ENCODE measurements at regions not wholly inside any gene's neighbourhood (a gene's known extent, or its start where the extent isn't known, plus 50 kb on each side); places are given as distances from the start of the nearest gene placed in this dataset.

DNA sequence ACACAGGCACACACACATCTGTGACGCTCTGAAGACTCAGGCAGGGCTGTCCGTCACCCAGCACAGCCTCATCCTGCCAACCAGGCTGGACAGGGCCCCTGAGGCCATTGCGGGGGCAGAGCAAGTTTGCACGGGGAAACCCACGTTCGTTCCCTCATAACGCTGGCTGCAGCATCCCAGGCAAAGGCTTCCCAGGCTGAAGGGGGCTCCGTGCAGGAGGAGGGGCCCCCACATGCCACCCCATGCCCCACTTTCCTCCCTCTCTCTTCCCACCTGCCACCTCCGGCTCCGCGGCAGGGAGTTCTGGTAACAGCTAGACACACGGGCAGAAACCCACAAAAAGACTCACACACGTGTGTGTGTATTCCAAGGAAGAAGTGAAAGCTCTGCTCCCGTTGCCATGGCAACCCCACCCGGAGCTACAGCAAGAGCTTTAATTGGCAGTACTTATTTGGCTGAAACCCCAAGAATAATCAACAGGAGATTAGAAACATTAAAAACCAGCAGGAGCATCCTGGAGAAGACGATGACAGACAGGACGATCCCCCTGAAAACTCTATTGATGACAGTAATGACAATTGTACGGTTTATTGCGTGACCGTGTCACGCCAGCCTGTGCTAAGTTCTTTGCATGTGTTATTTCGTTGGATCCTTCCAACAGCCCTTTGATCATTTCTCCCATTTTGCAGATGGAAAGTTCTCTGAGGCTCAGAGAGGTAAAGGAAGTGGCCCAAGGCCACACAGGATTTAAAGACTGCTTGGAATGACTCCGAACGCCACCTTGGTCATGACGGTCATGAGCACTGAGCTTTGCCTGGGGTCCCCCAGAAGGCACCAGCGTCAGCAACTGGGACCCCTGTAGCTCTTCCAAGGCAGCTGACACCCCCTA is 247.1 kb downstream of the NPHP4 start:
- Mint-ChIP-seq H3K9me3 (peaks cover 7% of the 10 kb centered on the region), H3K36me3 (peaks cover 6% of the 10 kb centered on the region), H3K27me3 (ENCODE audit: low read depth) (no peaks in the 10 kb centered on the region; the same call in 1 of the 2 replicates), H3K4me3 (no peak overlapping the region), H3K27ac (no peak overlapping the region), H3K4me1 (peaks cover 14% of the 10 kb centered on the region)
- TF ChIP-seq ATF1 (CRISPR knock-in tag; IDR thresholded peaks at IDR 0.05) = no peak
- no peak for TF ChIP-seq MLX (CRISPR knock-in tag; IDR thresholded peaks at IDR 0.05)
- no peak for TF ChIP-seq IRF2 (CRISPR knock-in tag; IDR thresholded peaks at IDR 0.05; ENCODE audit: borderline replicate concordance, low read depth)
- no peak for TF ChIP-seq ZSCAN18 (CRISPR knock-in tag; IDR thresholded peaks at IDR 0.05)
- no peak for TF ChIP-seq TEAD4 (CRISPR knock-in tag; IDR thresholded peaks at IDR 0.05)
- TF ChIP-seq ZNF138 (CRISPR knock-in tag; conservative IDR thresholded peaks at IDR 0.05) = no peak
- TF ChIP-seq, protein P1, sequence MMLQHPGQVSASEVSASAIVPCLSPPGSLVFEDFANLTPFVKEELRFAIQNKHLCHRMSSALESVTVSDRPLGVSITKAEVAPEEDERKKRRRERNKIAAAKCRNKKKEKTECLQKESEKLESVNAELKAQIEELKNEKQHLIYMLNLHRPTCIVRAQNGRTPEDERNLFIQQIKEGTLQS (CRISPR knock-in tag; conservative IDR thresholded peaks at IDR 0.05) = no peak
- TF ChIP-seq, protein P2, sequence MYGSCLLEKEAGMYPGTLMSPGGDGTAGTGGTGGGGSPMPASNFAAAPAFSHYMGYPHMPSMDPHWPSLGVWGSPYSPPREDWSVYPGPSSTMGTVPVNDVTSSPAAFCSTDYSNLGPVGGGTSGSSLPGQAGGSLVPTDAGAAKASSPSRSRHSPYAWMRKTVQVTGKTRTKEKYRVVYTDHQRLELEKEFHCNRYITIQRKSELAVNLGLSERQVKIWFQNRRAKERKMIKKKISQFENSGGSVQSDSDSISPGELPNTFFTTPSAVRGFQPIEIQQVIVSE (CRISPR knock-in tag; IDR thresholded peaks at IDR 0.05; ENCODE audit: borderline replicate concordance) = no peak
- TF ChIP-seq NR3C1 (CRISPR knock-in tag; conservative IDR thresholded peaks at IDR 0.05; ENCODE audit: low read depth) = no peak
- TF ChIP-seq IRF1 (CRISPR knock-in tag; IDR thresholded peaks at IDR 0.05) = no peak
- no peak for TF ChIP-seq CBFB (CRISPR knock-in tag; IDR thresholded peaks at IDR 0.05; ENCODE audit: low read depth)
- CTCF ChIA-PET = interaction anchor here (0.7 to 3.1 kb wide), 68 partner anchors 9 to 1889 kb away, joined by 3 to 56 read pairs (median 5); partner anchors contain the start of genes ACOT7 and C1orf174
- no peak for DNase-seq (ENCODE audit: low spot score)
- POLR2A ChIA-PET = interaction anchor here (0.6 kb wide), 1 partner anchor 107 kb away, joined by 3 read pairs; no protein-coding TSS in a partner anchor
- ATAC-seq = no peak

DNA sequence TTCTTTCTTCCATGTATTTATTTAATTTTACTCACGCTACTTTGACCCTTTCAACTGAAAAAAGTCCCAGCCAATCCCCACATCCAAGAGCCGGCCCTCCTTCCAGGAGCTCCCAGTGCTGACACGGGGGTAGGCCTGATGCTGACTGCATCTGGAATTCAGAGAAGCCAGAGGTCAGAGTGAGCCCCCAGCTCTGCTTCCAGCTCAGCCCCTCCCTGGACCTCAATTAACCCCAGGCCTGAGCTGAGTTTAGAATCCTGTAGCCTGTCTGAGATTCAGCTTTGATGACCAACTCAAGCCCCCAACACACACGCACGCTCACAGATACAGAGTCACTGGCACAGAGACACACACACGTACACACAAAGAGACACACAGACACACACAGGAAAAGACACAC is 247.9 kb downstream of the NPHP4 start:
- H3K9me3 Mint-ChIP-seq = peaks cover 11% of the 10 kb centered on the region
- no peak overlapping the region for H3K27ac Mint-ChIP-seq
- peaks cover 11% of the 10 kb centered on the region for H3K4me1 Mint-ChIP-seq
- ChIA-PET CTCF (interaction anchor here (1.1 to 2.3 kb wide), 2 partner anchors 30 to 234 kb away, joined by 3 to 10 read pairs; no protein-coding TSS in a partner anchor), POLR2A (no interaction called here)
- no peak overlapping the region for H3K4me3 Mint-ChIP-seq
- ATAC-seq (no peak), DNase-seq (ENCODE audit: low spot score) (no peak)
- no peaks in the 10 kb centered on the region; the same call in 1 of the 2 replicates for H3K27me3 Mint-ChIP-seq (ENCODE audit: low read depth)
- peaks cover 6% of the 10 kb centered on the region for H3K36me3 Mint-ChIP-seq
- TF ChIP-seq, protein P3, sequence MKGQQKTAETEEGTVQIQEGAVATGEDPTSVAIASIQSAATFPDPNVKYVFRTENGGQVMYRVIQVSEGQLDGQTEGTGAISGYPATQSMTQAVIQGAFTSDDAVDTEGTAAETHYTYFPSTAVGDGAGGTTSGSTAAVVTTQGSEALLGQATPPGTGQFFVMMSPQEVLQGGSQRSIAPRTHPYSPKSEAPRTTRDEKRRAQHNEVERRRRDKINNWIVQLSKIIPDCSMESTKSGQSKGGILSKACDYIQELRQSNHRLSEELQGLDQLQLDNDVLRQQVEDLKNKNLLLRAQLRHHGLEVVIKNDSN (CRISPR knock-in tag; IDR thresholded peaks at IDR 0.05) = no peak
- no peak for TF ChIP-seq TEAD4 (CRISPR knock-in tag; IDR thresholded peaks at IDR 0.05)
- no peak for TF ChIP-seq ZMAT4 (CRISPR knock-in tag; IDR thresholded peaks at IDR 0.05)
- no peak for TF ChIP-seq PREB (CRISPR knock-in tag; IDR thresholded peaks at IDR 0.05; ENCODE audit: borderline replicate concordance)
- no peak for TF ChIP-seq OVOL2 (CRISPR knock-in tag; IDR thresholded peaks at IDR 0.05; ENCODE audit: borderline replicate concordance)
- TF ChIP-seq AFF4 (CRISPR knock-in tag; IDR thresholded peaks at IDR 0.05; ENCODE audit: borderline replicate concordance) = no peak
- TF ChIP-seq, protein P2 (CRISPR knock-in tag; IDR thresholded peaks at IDR 0.05; ENCODE audit: borderline replicate concordance) = no peak
- TF ChIP-seq ATF1 (CRISPR knock-in tag; IDR thresholded peaks at IDR 0.05) = no peak

Measured in WTC11 (cell line).